ENCODE measurements at regions not wholly inside any gene's neighbourhood (a gene's known extent, or its start where the extent isn't known, plus 50 kb on each side); places are given as distances from the start of the nearest gene placed in this dataset.

DNA sequence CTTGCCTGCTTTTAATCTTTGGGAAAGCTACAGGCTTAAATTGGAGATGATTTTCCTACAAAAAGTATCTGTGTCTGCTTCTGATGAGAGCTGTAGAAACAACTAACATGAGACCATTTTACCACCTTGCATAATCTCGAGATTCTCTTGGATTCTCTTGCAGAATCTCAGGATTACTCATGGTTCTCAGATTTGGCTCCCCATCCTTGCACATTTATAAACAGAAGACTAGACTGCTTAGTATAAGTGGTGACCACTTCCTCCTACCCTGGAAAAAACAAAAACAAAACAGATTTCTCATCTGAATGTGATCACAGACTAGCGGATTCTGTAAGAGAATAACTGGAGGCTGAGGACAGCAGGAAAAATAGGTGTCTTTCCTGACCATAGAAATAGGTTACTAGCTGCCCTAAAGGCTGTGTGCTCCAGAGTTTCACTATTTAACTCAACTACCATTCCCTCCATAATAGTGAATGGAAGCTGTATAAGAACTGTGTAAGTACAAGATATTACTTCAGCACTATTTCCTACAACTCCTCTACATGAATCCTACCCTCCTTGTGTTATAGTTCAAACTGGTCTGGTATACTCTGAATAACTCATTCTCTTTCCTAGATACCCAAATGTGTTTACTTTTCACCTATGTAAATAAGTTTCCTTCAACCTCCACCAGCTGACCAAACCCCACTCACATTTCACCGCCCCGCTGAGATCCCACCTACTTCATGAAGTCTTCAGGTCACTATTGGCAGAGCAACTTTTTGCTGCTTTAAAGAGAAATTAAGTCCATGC is 122.2 kb upstream of the C2CD4B start:
- DNase-seq (ENCODE audit: low read depth): no peak
- TF ChIP-seq, protein P1, sequence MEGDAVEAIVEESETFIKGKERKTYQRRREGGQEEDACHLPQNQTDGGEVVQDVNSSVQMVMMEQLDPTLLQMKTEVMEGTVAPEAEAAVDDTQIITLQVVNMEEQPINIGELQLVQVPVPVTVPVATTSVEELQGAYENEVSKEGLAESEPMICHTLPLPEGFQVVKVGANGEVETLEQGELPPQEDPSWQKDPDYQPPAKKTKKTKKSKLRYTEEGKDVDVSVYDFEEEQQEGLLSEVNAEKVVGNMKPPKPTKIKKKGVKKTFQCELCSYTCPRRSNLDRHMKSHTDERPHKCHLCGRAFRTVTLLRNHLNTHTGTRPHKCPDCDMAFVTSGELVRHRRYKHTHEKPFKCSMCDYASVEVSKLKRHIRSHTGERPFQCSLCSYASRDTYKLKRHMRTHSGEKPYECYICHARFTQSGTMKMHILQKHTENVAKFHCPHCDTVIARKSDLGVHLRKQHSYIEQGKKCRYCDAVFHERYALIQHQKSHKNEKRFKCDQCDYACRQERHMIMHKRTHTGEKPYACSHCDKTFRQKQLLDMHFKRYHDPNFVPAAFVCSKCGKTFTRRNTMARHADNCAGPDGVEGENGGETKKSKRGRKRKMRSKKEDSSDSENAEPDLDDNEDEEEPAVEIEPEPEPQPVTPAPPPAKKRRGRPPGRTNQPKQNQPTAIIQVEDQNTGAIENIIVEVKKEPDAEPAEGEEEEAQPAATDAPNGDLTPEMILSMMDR (IDR thresholded peaks at IDR 0.05; ENCODE audit: insufficient read depth, low read length, poor library complexity, severe bottlenecking): no peak
- Histone ChIP-seq H3K4me3 (ENCODE audit: low read depth, low read length) (no peak overlapping the region), H3K36me3 (ENCODE audit: control insufficient read depth, insufficient read depth, low read length) (no peaks in the 10 kb centered on the region), H3K27me3 (ENCODE audit: control insufficient read depth, insufficient read depth, low read length) (no peaks in the 10 kb centered on the region)

DNA sequence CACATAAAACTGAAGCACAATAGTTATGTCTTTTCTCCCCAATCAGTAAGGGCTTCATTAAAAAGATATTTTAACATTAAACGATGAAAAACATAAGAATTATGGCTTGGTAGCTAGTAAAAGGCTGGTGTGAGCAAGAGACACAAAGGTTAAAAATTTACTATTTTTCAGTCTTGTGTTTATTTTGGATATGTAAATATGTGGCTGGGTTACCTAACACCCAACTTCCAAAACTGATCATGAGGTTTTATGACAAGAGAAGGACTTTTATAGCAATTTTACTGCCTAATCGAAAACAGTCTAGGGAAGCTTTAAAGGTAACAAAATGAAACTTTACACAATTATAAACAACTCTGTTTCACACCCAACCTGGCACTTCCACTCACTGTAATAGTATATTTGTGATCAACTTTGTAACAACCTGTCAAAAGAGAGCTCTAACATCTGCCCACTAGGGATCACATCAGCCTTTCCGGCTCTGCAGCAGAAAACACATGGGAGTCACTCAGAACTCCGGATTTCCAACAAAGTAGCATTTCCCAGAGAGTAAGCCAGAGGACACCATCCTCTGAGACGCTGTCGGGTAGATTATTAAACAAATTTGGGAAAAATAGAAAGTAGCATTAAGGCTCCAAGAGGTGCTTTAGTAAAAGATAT is 123.4 kb upstream of the C2CD4B start:
- Histone ChIP-seq H3K27me3 (ENCODE audit: control insufficient read depth, insufficient read depth, low read length) (no peaks in the 10 kb centered on the region), H3K4me3 (ENCODE audit: low read depth, low read length) (no peak overlapping the region), H3K36me3 (ENCODE audit: control insufficient read depth, insufficient read depth, low read length) (no peaks in the 10 kb centered on the region)
- TF ChIP-seq, protein P1 (IDR thresholded peaks at IDR 0.05; ENCODE audit: insufficient read depth, low read length, poor library complexity, severe bottlenecking): no peak
- DNase-seq (ENCODE audit: low read depth): no peak

DNA sequence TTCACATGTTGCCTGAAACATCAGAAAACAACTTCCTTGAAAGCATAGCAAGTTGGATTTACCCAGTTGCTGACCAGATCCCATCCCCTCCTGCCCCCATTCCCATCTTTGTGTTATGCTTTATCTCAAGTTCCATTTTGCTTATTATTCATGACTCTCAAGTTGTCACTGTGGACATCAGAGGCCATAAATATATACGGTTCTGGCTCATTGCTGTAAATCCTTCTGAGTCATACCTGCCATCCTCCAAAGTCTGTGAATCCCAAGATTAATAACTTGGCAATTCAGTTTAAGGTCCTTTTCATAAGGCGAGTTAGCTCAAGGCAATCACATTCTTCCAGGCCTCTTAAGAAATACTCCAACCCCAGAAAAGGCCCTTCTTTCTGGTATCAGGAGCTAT is 126.2 kb upstream of the C2CD4B start:
- H3K36me3 ChIP-seq (ENCODE audit: control insufficient read depth, insufficient read depth, low read length): no peaks in the 10 kb centered on the region
- no peak for DNase-seq (ENCODE audit: low read depth)
- TF ChIP-seq, protein P1 (IDR thresholded peaks at IDR 0.05; ENCODE audit: insufficient read depth, low read length, poor library complexity, severe bottlenecking): no peak

DNA sequence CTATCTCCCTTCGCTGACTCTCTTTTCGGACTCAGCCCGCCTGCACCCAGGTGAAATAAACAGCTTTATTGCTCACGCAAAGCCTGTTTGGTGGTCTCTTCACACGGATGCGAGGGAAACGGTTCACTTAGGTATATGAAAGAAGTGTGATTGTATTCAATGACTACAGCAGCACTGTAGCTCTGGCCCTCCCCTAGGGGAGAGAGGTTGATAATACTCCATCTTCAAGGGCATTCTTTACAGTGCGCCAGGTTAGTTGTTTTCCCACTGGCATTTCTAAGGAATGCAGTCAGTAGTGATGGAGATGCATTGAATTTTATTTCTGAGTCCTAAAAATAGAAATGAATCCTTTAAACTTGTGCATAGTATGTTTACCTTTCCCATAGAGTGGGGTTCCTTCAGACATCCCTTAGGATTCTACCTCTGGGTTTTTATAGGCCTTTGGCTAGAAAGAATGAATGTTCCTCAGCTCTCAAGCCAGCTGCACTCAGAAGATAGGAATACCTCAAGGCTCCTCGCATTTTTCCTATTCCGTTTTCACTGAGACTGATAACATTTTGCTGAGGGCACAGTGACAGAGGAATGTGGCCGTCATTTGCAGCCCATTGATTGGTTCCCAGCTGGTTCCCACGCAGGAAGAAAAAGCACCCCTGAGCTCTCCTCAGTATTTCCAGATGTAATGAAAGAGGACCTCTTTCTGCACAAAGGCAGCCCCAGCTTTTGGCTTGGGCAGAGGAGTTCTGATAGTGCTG is 131.8 kb upstream of the C2CD4B start:
- Histone ChIP-seq H3K36me3 (ENCODE audit: control insufficient read depth, insufficient read depth, low read length) (no peaks in the 10 kb centered on the region), H3K4me3 (ENCODE audit: low read depth, low read length) (no peak overlapping the region), H3K27me3 (ENCODE audit: control insufficient read depth, insufficient read depth, low read length) (no peaks in the 10 kb centered on the region)
- DNase-seq (ENCODE audit: low read depth): no peak
- TF ChIP-seq, protein P1 (IDR thresholded peaks at IDR 0.05; ENCODE audit: insufficient read depth, low read length, poor library complexity, severe bottlenecking): no peak

More for the DNA sequence above, 126.2 kb upstream of the C2CD4B start:
- H3K27me3 ChIP-seq (ENCODE audit: control insufficient read depth, insufficient read depth, low read length): no peaks in the 10 kb centered on the region
- no peak overlapping the region for H3K4me3 ChIP-seq (ENCODE audit: low read depth, low read length)

DNA sequence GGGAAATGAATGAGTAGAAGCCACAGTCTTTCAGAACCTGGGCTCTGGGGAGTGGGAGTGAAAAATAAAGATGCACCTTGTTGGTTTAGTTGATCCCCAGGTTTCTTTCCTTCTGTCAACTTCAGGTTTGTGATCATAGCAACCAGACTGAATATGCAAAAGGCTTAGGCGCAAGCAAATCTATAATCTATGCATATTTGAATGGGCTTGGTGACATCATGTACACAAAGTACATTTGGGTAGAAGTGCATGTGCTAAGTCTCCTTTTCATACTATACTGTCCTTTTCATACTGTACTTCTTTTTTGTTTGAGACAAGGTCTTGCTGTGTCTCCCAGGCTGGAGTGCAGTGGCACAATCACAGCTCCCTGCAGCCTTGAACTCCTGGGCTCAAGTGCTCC is 132.4 kb upstream of the C2CD4B start:
- no peak for DNase-seq (ENCODE audit: low read depth)
- no peaks in the 10 kb centered on the region for H3K36me3 ChIP-seq (ENCODE audit: control insufficient read depth, insufficient read depth, low read length)
- TF ChIP-seq, protein P1 (IDR thresholded peaks at IDR 0.05; ENCODE audit: insufficient read depth, low read length, poor library complexity, severe bottlenecking): no peak
- H3K4me3 ChIP-seq (ENCODE audit: low read depth, low read length): no peak overlapping the region
- H3K27me3 ChIP-seq (ENCODE audit: control insufficient read depth, insufficient read depth, low read length): no peaks in the 10 kb centered on the region

Measured in kidney epithelial cell (primary cell).